ENCODE measurements at regions not wholly inside any gene's neighbourhood (a gene's known extent, or its start where the extent isn't known, plus 50 kb on each side); places are given as distances from the start of the nearest gene placed in this dataset.
A peak's percentile ranks its signal among the peaks of the same experiment; 100 is the strongest.

GRCh38 chr4:16437836-16438235 is 211.6 kb upstream of the TAPT1 start:
- Mint-ChIP-seq H3K27me3 (peaks cover 0 to 1% of the 10 kb centered on the region in 2 donors), H3K9me3 (peaks cover 6 to 20% (median 7%) of the 10 kb centered on the region in 5 donors), H3K4me3 (no peak overlapping the region), H3K36me3 (no peaks in the 10 kb centered on the region), H3K27ac (no peak overlapping the region), H3K4me1 (no peaks in the 10 kb centered on the region)
- CTCF ChIA-PET: no interaction called here
- DNase-seq: no peak
- Histone ChIP-seq H3K4me1 (ENCODE audit: insufficient read depth, low read length) (no peaks in the 10 kb centered on the region), H3K27ac (ENCODE audit: low read depth, low read length) (no peak overlapping the region), H3K27me3 (ENCODE audit: insufficient read depth, low read length, poor library complexity, severe bottlenecking) (no peaks in the 10 kb centered on the region), H3K36me3 (ENCODE audit: insufficient read depth, low read length) (no peaks in the 10 kb centered on the region), H3K4me3 (ENCODE audit: low read length) (no peak overlapping the region), H3K9me3 (ENCODE audit: low read length) (no peaks in the 10 kb centered on the region)
- POLR2A ChIA-PET: no interaction called here

- H3K27me3 ChIP-seq (ENCODE audit: insufficient read depth, low read length, poor library complexity, severe bottlenecking): no peaks in the 10 kb centered on the region
- no peak overlapping the region for H3K4me3 ChIP-seq (ENCODE audit: low read length)
- Mint-ChIP-seq H3K4me1 (no peaks in the 10 kb centered on the region), H3K27me3 (peaks cover 2 to 20% of the 10 kb centered on the region in 2 donors), H3K36me3 (peaks cover 0 to 2% (median 0%) of the 10 kb centered on the region in 3 donors), H3K9me3 (peaks cover 0 to 13% (median 2%) of the 10 kb centered on the region in 5 donors), H3K27ac (no peak overlapping the region), H3K4me3 (no peak overlapping the region)
- ChIA-PET POLR2A (no interaction called here), CTCF (no interaction called here)
- H3K27ac ChIP-seq (ENCODE audit: low read depth, low read length): no peak overlapping the region
- no peaks in the 10 kb centered on the region for H3K36me3 ChIP-seq (ENCODE audit: insufficient read depth, low read length)
- DNase-seq: no peak
- H3K9me3 ChIP-seq (ENCODE audit: low read length): no peaks in the 10 kb centered on the region
- H3K4me1 ChIP-seq (ENCODE audit: insufficient read depth, low read length): no peaks in the 10 kb centered on the region
Observed at GRCh38 chr4:16431866-16432265, 205.6 kb upstream of the TAPT1 start.

GRCh38 chr4:16418814-16419213 is 192.5 kb upstream of the TAPT1 start:
- H3K27me3 ChIP-seq (ENCODE audit: insufficient read depth, low read length, poor library complexity, severe bottlenecking): no peaks in the 10 kb centered on the region
- H3K9me3 ChIP-seq (ENCODE audit: low read length): no peaks in the 10 kb centered on the region
- H3K27ac ChIP-seq (ENCODE audit: low read depth, low read length): no peak overlapping the region
- no peak for DNase-seq
- no peak overlapping the region for H3K27ac Mint-ChIP-seq
- no peak overlapping the region for H3K4me3 ChIP-seq (ENCODE audit: low read length)
- H3K27me3 Mint-ChIP-seq: peaks cover 0 to 3% of the 10 kb centered on the region in 2 donors
- peaks cover 0 to 6% (median 4%) of the 10 kb centered on the region in 5 donors for H3K9me3 Mint-ChIP-seq
- no peak overlapping the region for H3K4me3 Mint-ChIP-seq
- no peaks in the 10 kb centered on the region for H3K4me1 Mint-ChIP-seq
- CTCF ChIA-PET: no interaction called here
- H3K36me3 Mint-ChIP-seq: no peaks in the 10 kb centered on the region
- H3K36me3 ChIP-seq (ENCODE audit: insufficient read depth, low read length): no peaks in the 10 kb centered on the region
- POLR2A ChIA-PET: no interaction called here
- H3K4me1 ChIP-seq (ENCODE audit: insufficient read depth, low read length): no peaks in the 10 kb centered on the region

GRCh38 chr4:16417198-16417597 is 190.9 kb upstream of the TAPT1 start:
- no peaks in the 10 kb centered on the region for H3K36me3 ChIP-seq (ENCODE audit: insufficient read depth, low read length)
- H3K27ac Mint-ChIP-seq: no peak overlapping the region
- DNase-seq: no peak
- no peak overlapping the region for H3K4me3 Mint-ChIP-seq
- no peaks in the 10 kb centered on the region for H3K4me1 ChIP-seq (ENCODE audit: insufficient read depth, low read length)
- no peak overlapping the region for H3K4me3 ChIP-seq (ENCODE audit: low read length)
- CTCF ChIA-PET: no interaction called here
- peaks cover 0 to 5% (median 4%) of the 10 kb centered on the region in 5 donors for H3K9me3 Mint-ChIP-seq
- no peaks in the 10 kb centered on the region for H3K9me3 ChIP-seq (ENCODE audit: low read length)
- peaks cover 0 to 5% of the 10 kb centered on the region in 2 donors for H3K27me3 Mint-ChIP-seq
- no peaks in the 10 kb centered on the region for H3K36me3 Mint-ChIP-seq
- H3K27me3 ChIP-seq (ENCODE audit: insufficient read depth, low read length, poor library complexity, severe bottlenecking): no peaks in the 10 kb centered on the region
- H3K27ac ChIP-seq (ENCODE audit: low read depth, low read length): no peak overlapping the region
- H3K4me1 Mint-ChIP-seq: no peaks in the 10 kb centered on the region
- POLR2A ChIA-PET: no interaction called here

GRCh38 chr4:16416601-16417000 is 190.3 kb upstream of the TAPT1 start:
- Mint-ChIP-seq H3K27me3 (peaks cover 0 to 5% of the 10 kb centered on the region in 2 donors), H3K27ac (peak overlapping the region in 1 of 8 donors; percentile 58), H3K36me3 (no peaks in the 10 kb centered on the region), H3K9me3 (peaks cover 0 to 5% (median 4%) of the 10 kb centered on the region in 5 donors), H3K4me1 (no peaks in the 10 kb centered on the region), H3K4me3 (no peak overlapping the region)
- H3K9me3 ChIP-seq (ENCODE audit: low read length): no peaks in the 10 kb centered on the region
- DNase-seq: no peak
- no peaks in the 10 kb centered on the region for H3K4me1 ChIP-seq (ENCODE audit: insufficient read depth, low read length)
- ChIA-PET CTCF (no interaction called here), POLR2A (no interaction called here)
- no peak overlapping the region for H3K4me3 ChIP-seq (ENCODE audit: low read length)
- no peaks in the 10 kb centered on the region for H3K27me3 ChIP-seq (ENCODE audit: insufficient read depth, low read length, poor library complexity, severe bottlenecking)
- no peak overlapping the region for H3K27ac ChIP-seq (ENCODE audit: low read depth, low read length)
- no peaks in the 10 kb centered on the region for H3K36me3 ChIP-seq (ENCODE audit: insufficient read depth, low read length)

- DNase-seq: no peak
- no peaks in the 10 kb centered on the region for H3K27me3 ChIP-seq (ENCODE audit: insufficient read depth, low read length, poor library complexity, severe bottlenecking)
- no peak overlapping the region for H3K4me3 Mint-ChIP-seq
Observed at GRCh38 chr4:16415751-16416150, 189.5 kb upstream of the TAPT1 start.

GRCh38 chr4:16413814-16414555 is 187.7 kb upstream of the TAPT1 start:
- ChIA-PET CTCF (no interaction called here), POLR2A (no interaction called here)
- Histone ChIP-seq H3K27ac (ENCODE audit: low read depth, low read length) (no peak overlapping the region), H3K27me3 (ENCODE audit: insufficient read depth, low read length, poor library complexity, severe bottlenecking) (no peaks in the 10 kb centered on the region), H3K9me3 (ENCODE audit: low read length) (no peaks in the 10 kb centered on the region), H3K4me1 (ENCODE audit: insufficient read depth, low read length) (no peaks in the 10 kb centered on the region), H3K36me3 (ENCODE audit: insufficient read depth, low read length) (no peaks in the 10 kb centered on the region), H3K4me3 (ENCODE audit: low read length) (no peak overlapping the region)
- Mint-ChIP-seq H3K9me3 (peaks cover 0 to 3% (median 0%) of the 10 kb centered on the region in 5 donors), H3K4me1 (no peaks in the 10 kb centered on the region), H3K4me3 (no peak overlapping the region), H3K36me3 (no peaks in the 10 kb centered on the region), H3K27me3 (peaks cover 3% of the 10 kb centered on the region in 2 donors), H3K27ac (no peak overlapping the region)
- DNase-seq: no peak

More at GRCh38 chr4:16415751-16416150, 189.5 kb upstream of the TAPT1 start:
- Mint-ChIP-seq H3K9me3 (peaks cover 0 to 5% (median 4%) of the 10 kb centered on the region in 5 donors), H3K36me3 (no peaks in the 10 kb centered on the region), H3K4me1 (no peaks in the 10 kb centered on the region), H3K27ac (no peak overlapping the region), H3K27me3 (peaks cover 0 to 3% of the 10 kb centered on the region in 2 donors)
- ChIA-PET CTCF (no interaction called here), POLR2A (no interaction called here)
- H3K27ac ChIP-seq (ENCODE audit: low read depth, low read length): no peak overlapping the region
- no peak overlapping the region for H3K4me3 ChIP-seq (ENCODE audit: low read length)
- H3K9me3 ChIP-seq (ENCODE audit: low read length): no peaks in the 10 kb centered on the region
- H3K36me3 ChIP-seq (ENCODE audit: insufficient read depth, low read length): no peaks in the 10 kb centered on the region
- H3K4me1 ChIP-seq (ENCODE audit: insufficient read depth, low read length): no peaks in the 10 kb centered on the region

GRCh38 chr4:16411501-16412085 is 185.3 kb upstream of the TAPT1 start:
- Mint-ChIP-seq H3K4me3 (no peak overlapping the region), H3K27ac (no peak overlapping the region), H3K27me3 (peaks cover 3 to 4% of the 10 kb centered on the region in 2 donors), H3K36me3 (no peaks in the 10 kb centered on the region), H3K9me3 (peaks cover 0 to 3% (median 0%) of the 10 kb centered on the region in 5 donors), H3K4me1 (no peaks in the 10 kb centered on the region)
- no peaks in the 10 kb centered on the region for H3K9me3 ChIP-seq (ENCODE audit: low read length)
- no peak for DNase-seq
- POLR2A ChIA-PET: no interaction called here
- H3K4me3 ChIP-seq (ENCODE audit: low read length): no peak overlapping the region
- no peaks in the 10 kb centered on the region for H3K36me3 ChIP-seq (ENCODE audit: insufficient read depth, low read length)
- H3K4me1 ChIP-seq (ENCODE audit: insufficient read depth, low read length): no peaks in the 10 kb centered on the region
- H3K27me3 ChIP-seq (ENCODE audit: insufficient read depth, low read length, poor library complexity, severe bottlenecking): no peaks in the 10 kb centered on the region
- H3K27ac ChIP-seq (ENCODE audit: low read depth, low read length): no peak overlapping the region
- CTCF ChIA-PET: no interaction called here
